MCF 10A (cell line): ENCODE measurements at regions not wholly inside any gene's neighbourhood (a gene's known extent, or its start where the extent isn't known, plus 50 kb on each side); places are given as distances from the start of the nearest gene placed in this dataset.
"Not testable (repeated sequence)": the region's sequence is repeated elsewhere in the genome, so short reads cannot be mapped to it uniquely, and the experiment has no call there.

Experiments used
- BruUV-seq: library from RNA; stranded (reverse); fragments of 400-500 nt; replicated peaks from 2 replicates; lab custom pipeline; 2021; lab: Mats Ljungman, UMichigan
- CTCF ChIA-PET: fragments of 300-600 bp; sonication (Branson Sonifier 250); formaldehyde crosslinking; extraction: SDS; loops from one replicate; lab custom pipeline; 2021; ENCODE audit warnings: antibody characterized with exemption, inconsistent platforms; lab: Yijun Ruan, JAX
- POLR2A ChIA-PET: fragments of 300-600, 350-650 bp; sonication (Branson Sonifier 250); formaldehyde crosslinking; extraction: SDS; loops from one replicate; lab custom pipeline; 2020; ENCODE audit warnings: antibody characterized with exemption, inconsistent platforms; lab: Yijun Ruan, JAX
- DNase-seq: peaks from one replicate; pipeline ENCODE4 v3.0.0-alpha.2; 2018; ENCODE audit not compliant: unreplicated experiment
- H3K27ac Mint-ChIP-seq: one replicate; pipeline ENCODE4 v1.8.0; 2022; ENCODE audit warnings: mild to moderate bottlenecking, low read depth, mixed read lengths; ENCODE audit not compliant: unreplicated experiment
- H3K27me3 Mint-ChIP-seq: one replicate; pipeline ENCODE4 v1.8.0; 2022; ENCODE audit warnings: mixed read lengths; ENCODE audit not compliant: insufficient read depth, unreplicated experiment
- H3K36me3 Mint-ChIP-seq: one replicate; pipeline ENCODE4 v1.8.0; 2022; ENCODE audit warnings: mild to moderate bottlenecking, moderate library complexity, mixed read lengths; ENCODE audit not compliant: insufficient read depth, unreplicated experiment
- H3K4me1 Mint-ChIP-seq: one replicate; pipeline ENCODE4 v1.8.0; 2022; ENCODE audit warnings: mixed read lengths; ENCODE audit not compliant: insufficient read depth, unreplicated experiment
- H3K4me3 Mint-ChIP-seq: one replicate; pipeline ENCODE4 v1.8.0; 2022; ENCODE audit warnings: mild to moderate bottlenecking, moderate library complexity, mixed read lengths; ENCODE audit not compliant: unreplicated experiment
- H3K9me3 Mint-ChIP-seq: one replicate; pipeline ENCODE4 v1.8.0; 2022; ENCODE audit warnings: mixed read lengths; ENCODE audit not compliant: unreplicated experiment
- intact Hi-C: fragments of 100-400 bp; cut with micrococcal nuclease; formaldehyde crosslinking; loops from 2 replicates; pipeline ENCODE4 v1.14.1; 2022
- TF ChIP-seq, protein P1 (sequence below): fragments of 200-600 bp; IDR thresholded peaks from one replicate; pipeline ENCODE4 v1.8.0; 2022; ENCODE audit warnings: antibody characterized with exemption, mild to moderate bottlenecking; ENCODE audit not compliant: unreplicated experiment

DNA sequence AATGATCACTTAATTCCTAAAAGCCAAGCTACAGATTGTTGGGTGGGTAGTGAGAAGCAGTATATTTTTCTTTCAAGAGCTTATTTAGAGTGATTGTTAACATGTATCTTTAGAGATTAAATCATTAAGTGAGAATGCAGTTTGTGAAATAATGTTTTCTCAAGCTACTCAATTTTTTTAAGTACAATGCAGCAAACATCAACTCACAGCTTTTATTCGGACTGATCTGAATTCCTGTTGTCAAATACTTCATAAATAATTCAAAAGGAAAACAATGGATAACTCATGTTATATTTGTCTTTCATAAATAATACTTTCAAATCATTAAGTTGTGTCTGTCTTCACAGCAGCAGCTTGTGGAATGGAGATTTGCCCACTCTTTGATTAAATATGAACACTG is 271.1 kb upstream of the DEPDC1 start:
- no TSS peak for BruUV-seq
- Mint-ChIP-seq H3K4me1 (no peaks in the 10 kb centered on the region), H3K27ac (no peak overlapping the region), H3K27me3 (no peaks in the 10 kb centered on the region), H3K9me3 (no peaks in the 10 kb centered on the region), H3K36me3 (no peaks in the 10 kb centered on the region), H3K4me3 (no peak overlapping the region)
- intact Hi-C loops, result no loop called here
- DNase-seq, result no peak
- POLR2A ChIA-PET, result no interaction called here
- CTCF ChIA-PET, result interaction anchor here (0.9 kb wide), 1 partner anchor 24 kb away, joined by 3 read pairs; no protein-coding TSS in a partner anchor
- TF ChIP-seq, protein P1, sequence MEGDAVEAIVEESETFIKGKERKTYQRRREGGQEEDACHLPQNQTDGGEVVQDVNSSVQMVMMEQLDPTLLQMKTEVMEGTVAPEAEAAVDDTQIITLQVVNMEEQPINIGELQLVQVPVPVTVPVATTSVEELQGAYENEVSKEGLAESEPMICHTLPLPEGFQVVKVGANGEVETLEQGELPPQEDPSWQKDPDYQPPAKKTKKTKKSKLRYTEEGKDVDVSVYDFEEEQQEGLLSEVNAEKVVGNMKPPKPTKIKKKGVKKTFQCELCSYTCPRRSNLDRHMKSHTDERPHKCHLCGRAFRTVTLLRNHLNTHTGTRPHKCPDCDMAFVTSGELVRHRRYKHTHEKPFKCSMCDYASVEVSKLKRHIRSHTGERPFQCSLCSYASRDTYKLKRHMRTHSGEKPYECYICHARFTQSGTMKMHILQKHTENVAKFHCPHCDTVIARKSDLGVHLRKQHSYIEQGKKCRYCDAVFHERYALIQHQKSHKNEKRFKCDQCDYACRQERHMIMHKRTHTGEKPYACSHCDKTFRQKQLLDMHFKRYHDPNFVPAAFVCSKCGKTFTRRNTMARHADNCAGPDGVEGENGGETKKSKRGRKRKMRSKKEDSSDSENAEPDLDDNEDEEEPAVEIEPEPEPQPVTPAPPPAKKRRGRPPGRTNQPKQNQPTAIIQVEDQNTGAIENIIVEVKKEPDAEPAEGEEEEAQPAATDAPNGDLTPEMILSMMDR, result no peak

DNA sequence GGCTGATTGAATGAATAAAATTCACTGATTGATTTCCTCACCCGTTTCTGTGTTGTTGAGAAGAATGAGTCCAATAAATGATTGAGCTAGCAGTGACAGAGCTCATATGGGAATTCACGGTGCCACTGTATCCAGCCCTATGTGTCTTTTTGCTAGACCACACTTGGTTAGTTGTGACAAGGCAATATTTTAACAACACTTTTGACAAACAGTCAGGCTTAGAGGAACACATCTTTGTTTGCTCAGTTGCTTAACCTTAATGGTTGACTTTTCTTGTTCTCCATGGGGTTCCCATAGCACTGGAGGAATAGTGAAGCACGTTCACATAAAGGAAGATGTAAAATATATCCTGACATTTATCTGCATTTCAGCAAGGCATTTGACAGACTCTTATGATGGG is 273.9 kb upstream of the DEPDC1 start:
- intact Hi-C loops, result loop anchor here (5.0 kb wide), 1 partner anchor 1026 kb away; no protein-coding TSS in a partner anchor
- H3K36me3 Mint-ChIP-seq, result no peaks in the 10 kb centered on the region
- no peaks in the 10 kb centered on the region for H3K9me3 Mint-ChIP-seq
- no TSS peak for BruUV-seq
- ChIA-PET CTCF (interaction anchor here (2.5 kb wide), 1 partner anchor 14 kb away, joined by 5 read pairs; no protein-coding TSS in a partner anchor), POLR2A (no interaction called here)
- no peak overlapping the region for H3K4me3 Mint-ChIP-seq
- no peaks in the 10 kb centered on the region for H3K27me3 Mint-ChIP-seq
- H3K4me1 Mint-ChIP-seq, result no peaks in the 10 kb centered on the region
- no peak overlapping the region for H3K27ac Mint-ChIP-seq
- DNase-seq, result no peak
- TF ChIP-seq, protein P1, result no peak

DNA sequence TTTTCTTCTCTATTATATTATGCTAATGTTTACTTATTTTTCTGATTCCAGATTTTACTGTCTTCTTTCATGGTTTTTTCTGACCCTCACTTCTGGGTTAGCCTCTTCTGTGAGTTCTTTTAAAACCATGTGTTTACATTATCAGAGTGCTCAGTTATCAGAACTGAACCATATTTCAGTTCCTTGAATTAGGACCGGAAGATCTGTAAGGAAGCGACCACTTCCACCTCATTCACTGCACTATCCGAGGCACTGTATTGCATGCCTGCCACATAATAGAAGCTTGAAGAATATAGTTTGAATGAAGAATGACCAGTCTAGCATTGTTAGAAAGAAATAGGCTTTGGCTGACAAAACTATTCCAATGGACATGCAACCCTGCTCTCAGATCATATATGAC is 281.0 kb upstream of the DEPDC1 start:
- intact Hi-C loops, result no loop called here
- no peaks in the 10 kb centered on the region for H3K27me3 Mint-ChIP-seq
- no TSS peak for BruUV-seq

DNA sequence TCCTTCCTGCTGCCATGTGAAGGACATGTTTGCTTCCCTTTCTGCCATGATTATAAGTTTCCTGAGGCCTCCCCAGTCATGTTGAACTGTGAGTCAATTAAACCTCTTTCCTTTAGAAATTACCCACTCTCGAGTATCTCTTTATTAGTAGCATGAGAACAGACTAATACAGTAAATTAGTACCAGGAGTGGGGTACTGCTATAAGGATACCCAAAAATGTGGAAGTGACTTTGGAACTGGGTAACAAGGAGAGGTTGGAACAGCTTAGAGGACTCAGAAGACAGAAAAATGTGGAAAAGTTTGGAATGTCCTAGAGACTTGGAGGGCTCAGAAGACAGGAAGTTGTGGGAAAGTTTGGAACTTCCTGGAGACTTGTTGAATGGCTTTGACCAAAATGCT is 283.0 kb upstream of the DEPDC1 start:
- H3K36me3 Mint-ChIP-seq, H3K27me3 Mint-ChIP-seq, CTCF ChIA-PET, DNase-seq, intact Hi-C loops, H3K4me1 Mint-ChIP-seq, H3K4me3 Mint-ChIP-seq, POLR2A ChIA-PET, H3K9me3 Mint-ChIP-seq, H3K27ac Mint-ChIP-seq, BruUV-seq: not testable (repeated sequence)

More for the DNA sequence above, 281.0 kb upstream of the DEPDC1 start:
- Mint-ChIP-seq H3K4me1 (no peaks in the 10 kb centered on the region), H3K9me3 (peaks cover 9% of the 10 kb centered on the region), H3K27ac (no peak overlapping the region), H3K36me3 (no peaks in the 10 kb centered on the region), H3K4me3 (no peak overlapping the region)
- no peak for DNase-seq
- POLR2A ChIA-PET, result no interaction called here
- CTCF ChIA-PET, result no interaction called here
- TF ChIP-seq, protein P1, result no peak
